Esophagus (tissue), 2 donors: ENCODE measurements at regions not wholly inside any gene's neighbourhood (a gene's known extent, or its start where the extent isn't known, plus 50 kb on each side); places are given as distances from the start of the nearest gene placed in this dataset.

Source experiments
- H3K27ac ChIP-seq, 2 donors: one replicate each; pipeline ENCODE4 v1.5.1; 2013; ENCODE audit warnings: low read depth in 2 of 2, mild to moderate bottlenecking in 2 of 2, inconsistent platforms in 1 of 2, low read length in 1 of 2, moderate library complexity in 1 of 2
- H3K27me3 ChIP-seq, 2 donors: one replicate each; pipeline ENCODE4 v1.6.1; 2013; ENCODE audit warnings: low read length in 2 of 2, control low read depth in 1 of 2, mild to moderate bottlenecking in 1 of 2; ENCODE audit not compliant: insufficient read depth in 2 of 2, control insufficient read depth in 1 of 2
- H3K36me3 ChIP-seq, 2 donors: one replicate each; pipeline ENCODE4 v1.6.1; 2013; ENCODE audit warnings: low read length in 1 of 2; ENCODE audit not compliant: control insufficient read depth in 2 of 2, insufficient read depth in 2 of 2
- H3K4me1 ChIP-seq, 2 donors: one replicate each; pipeline ENCODE4 v1.6.1; 2013; ENCODE audit warnings: low read length in 1 of 2; ENCODE audit not compliant: control insufficient read depth in 2 of 2, insufficient read depth in 2 of 2
- H3K4me3 ChIP-seq, 2 donors: one replicate each; pipeline ENCODE4 v1.5.1; 2013; ENCODE audit warnings: low read length in 2 of 2, mild to moderate bottlenecking in 2 of 2, low read depth in 1 of 2, moderate library complexity in 1 of 2
- H3K9me3 ChIP-seq, 2 donors: one replicate each; pipeline ENCODE4 v1.6.1; 2013; ENCODE audit warnings: mild to moderate bottlenecking in 2 of 2, low read depth in 1 of 2, low read length in 1 of 2, moderate library complexity in 1 of 2; ENCODE audit not compliant: control insufficient read depth in 2 of 2, insufficient read depth in 1 of 2
- WGBS, 2 donors: extraction: QIAGEN DNeasy Blood & Tissue Kit; methylation state at CpG; one replicate each; pipeline ENCODE4 v1.1.7; 2013; 5-methylcytosine and 5-hydroxymethylcytosine counted together
- donor health status: healthy with polysubstance abuse.
- donor health status: Bipolar disorder and iron deficiency.

GRCh38 chr13:80755910-80756309 is 415.0 kb upstream of the SPRY2 start:
- Histone ChIP-seq H3K27ac (no peak overlapping the region), H3K36me3 (no peaks in the 10 kb centered on the region), H3K27me3 (peaks cover 0 to 2% of the 10 kb centered on the region in 2 donors), H3K4me1 (no peaks in the 10 kb centered on the region), H3K9me3 (no peaks in the 10 kb centered on the region), H3K4me3 (no peak overlapping the region)
- WGBS, 2 donors: 58 to 87% methylated on average over 1 of the region's 1 CpG

- peaks cover 0 to 2% of the 10 kb centered on the region in 2 donors for H3K27me3 ChIP-seq
- no peak overlapping the region for H3K4me3 ChIP-seq
- H3K27ac ChIP-seq: no peak overlapping the region
- no peaks in the 10 kb centered on the region for H3K9me3 ChIP-seq
- no peaks in the 10 kb centered on the region for H3K4me1 ChIP-seq
- WGBS, 2 donors: 28 to 45% methylated on average over 1 of the region's 1 CpG
- no peaks in the 10 kb centered on the region for H3K36me3 ChIP-seq
Measured at GRCh38 chr13:80754441-80754840, 413.5 kb upstream of the SPRY2 start.

GRCh38 chr13:80753866-80754265 is 412.9 kb upstream of the SPRY2 start:
- no peaks in the 10 kb centered on the region for H3K36me3 ChIP-seq
- H3K27ac ChIP-seq: no peak overlapping the region
- 51 to 59% methylated on average over 3 of the region's 3 CpGs for WGBS, 2 donors
- no peaks in the 10 kb centered on the region for H3K9me3 ChIP-seq
- no peak overlapping the region for H3K4me3 ChIP-seq
- H3K4me1 ChIP-seq: no peaks in the 10 kb centered on the region
- peaks cover 0 to 2% of the 10 kb centered on the region in 2 donors for H3K27me3 ChIP-seq

- Histone ChIP-seq H3K4me3 (no peak overlapping the region), H3K9me3 (no peaks in the 10 kb centered on the region), H3K27me3 (peaks cover 0 to 2% of the 10 kb centered on the region in 2 donors), H3K27ac (no peak overlapping the region), H3K36me3 (no peaks in the 10 kb centered on the region), H3K4me1 (no peaks in the 10 kb centered on the region)
- WGBS, 2 donors: 88 to 98% methylated on average over 1 of the region's 1 CpG
Measured at GRCh38 chr13:80751854-80752253, 410.9 kb upstream of the SPRY2 start.

GRCh38 chr13:80744147-80744914 is 403.4 kb upstream of the SPRY2 start:
- no peaks in the 10 kb centered on the region for H3K9me3 ChIP-seq
- no peak overlapping the region for H3K27ac ChIP-seq
- no peaks in the 10 kb centered on the region for H3K27me3 ChIP-seq
- H3K4me3 ChIP-seq: no peak overlapping the region
- H3K36me3 ChIP-seq: no peaks in the 10 kb centered on the region
- 67 to 68% methylated on average over 2 of the region's 2 CpGs for WGBS, 2 donors
- H3K4me1 ChIP-seq: no peaks in the 10 kb centered on the region

- H3K4me3 ChIP-seq: no peak overlapping the region
- H3K9me3 ChIP-seq: no peaks in the 10 kb centered on the region
- no peaks in the 10 kb centered on the region for H3K27me3 ChIP-seq
- H3K27ac ChIP-seq: no peak overlapping the region
- H3K36me3 ChIP-seq: no peaks in the 10 kb centered on the region
- 49 to 51% methylated on average over 1 of the region's 1 CpG for WGBS, 2 donors
- no peaks in the 10 kb centered on the region for H3K4me1 ChIP-seq
Measured at GRCh38 chr13:80742033-80742432, 401.1 kb upstream of the SPRY2 start.

GRCh38 chr13:80740071-80740470 is 399.1 kb upstream of the SPRY2 start:
- Histone ChIP-seq H3K27ac (no peak overlapping the region), H3K27me3 (no peaks in the 10 kb centered on the region), H3K4me3 (no peak overlapping the region), H3K36me3 (no peaks in the 10 kb centered on the region), H3K9me3 (no peaks in the 10 kb centered on the region), H3K4me1 (no peaks in the 10 kb centered on the region)
- 27 to 33% methylated on average over 2 of the region's 2 CpGs for WGBS, 2 donors

GRCh38 chr13:80737513-80737912 is 396.6 kb upstream of the SPRY2 start:
- no peak overlapping the region for H3K4me3 ChIP-seq
- WGBS, 2 donors: 79 to 82% methylated on average over 1 of the region's 1 CpG
- no peaks in the 10 kb centered on the region for H3K36me3 ChIP-seq
- H3K27me3 ChIP-seq: no peaks in the 10 kb centered on the region
- no peaks in the 10 kb centered on the region for H3K9me3 ChIP-seq
- no peaks in the 10 kb centered on the region for H3K4me1 ChIP-seq
- H3K27ac ChIP-seq: no peak overlapping the region

GRCh38 chr13:80727321-80727975 is 386.5 kb upstream of the SPRY2 start:
- 67 to 74% methylated on average over 1 of the region's 1 CpG for WGBS, 2 donors
- H3K9me3 ChIP-seq: no peaks in the 10 kb centered on the region
- no peak overlapping the region for H3K27ac ChIP-seq
- H3K4me3 ChIP-seq: no peak overlapping the region
- H3K36me3 ChIP-seq: no peaks in the 10 kb centered on the region
- H3K4me1 ChIP-seq: no peaks in the 10 kb centered on the region
- no peaks in the 10 kb centered on the region for H3K27me3 ChIP-seq

- Histone ChIP-seq H3K27ac (no peak overlapping the region), H3K36me3 (no peaks in the 10 kb centered on the region), H3K27me3 (no peaks in the 10 kb centered on the region), H3K4me1 (no peaks in the 10 kb centered on the region), H3K4me3 (no peak overlapping the region), H3K9me3 (no peaks in the 10 kb centered on the region)
Measured at GRCh38 chr13:80726868-80727267, 385.9 kb upstream of the SPRY2 start.
